HEK293 (cell line): ENCODE measurements at regions not wholly inside any gene's neighbourhood (a gene's known extent, or its start where the extent isn't known, plus 50 kb on each side); places are given as distances from the start of the nearest gene placed in this dataset.

ENCODE experiments used
- CTCF ChIA-PET: fragments of 350-600 bp; formaldehyde crosslinking; extraction: SDS; loops from one replicate; lab custom pipeline; 2021; ENCODE audit warnings: antibody characterized with exemption; lab: Yijun Ruan, JAX
- POLR2A ChIA-PET: fragments of 300-600 bp; formaldehyde crosslinking; extraction: SDS; loops from one replicate; lab custom pipeline; 2020; ENCODE audit warnings: antibody characterized with exemption, inconsistent platforms; lab: Yijun Ruan, JAX
- H3K27ac ChIP-seq: fragments of 200-500 bp; sonication (Bioruptor generic); 2 replicates; pipeline ENCODE4 v1.5.1; 2014; ENCODE audit warnings: low read depth, low read length, control low read depth, inconsistent platforms; ENCODE audit errors: extremely low read depth
- H3K36me3 ChIP-seq, 2 experiments: fragments of 200-500 bp in 1 of 2; sonication (Bioruptor generic) in 1 of 2; 1 replicate in 1 of 2; 2 replicates in 1 of 2; pipeline ENCODE4 v1.5.1; 2014 to 2017; ENCODE audit warnings: inconsistent platforms in 2 of 2, low read length in 2 of 2; ENCODE audit not compliant: control insufficient read depth in 2 of 2, insufficient read depth in 1 of 2
- H3K4me1 ChIP-seq: fragments of 200-500 bp; sonication (Bioruptor generic); 2 replicates; pipeline ENCODE4 v1.5.1; 2014; ENCODE audit warnings: mild to moderate bottlenecking, low read length, inconsistent platforms; ENCODE audit not compliant: control insufficient read depth, insufficient read depth
- H3K4me3 ChIP-seq: 2 replicates; pipeline ENCODE4 v1.5.1; 2011; ENCODE audit warnings: low read depth, mild to moderate bottlenecking, control low read depth, low read length, moderate library complexity
- H3K9me3 ChIP-seq: fragments of 200-500 bp; sonication (Bioruptor generic); 2 replicates; pipeline ENCODE4 v1.5.1; 2014; ENCODE audit warnings: low read depth, low read length, inconsistent platforms; ENCODE audit not compliant: control insufficient read depth, insufficient read depth
- EGR2 ChIP-seq: fragments of 450-650 bp; formaldehyde crosslinking; IDR thresholded peaks from 2 replicates; pipeline ENCODE4 v1.5.1; 2016; ENCODE audit warnings: low read depth, missing biosample characterization, missing genetic modification characterization
- GFI1B ChIP-seq: fragments of 450-650 bp; formaldehyde crosslinking; IDR thresholded peaks from 2 replicates; pipeline ENCODE4 v1.5.1; 2016; ENCODE audit warnings: missing biosample characterization, missing genetic modification characterization
- GLI2 ChIP-seq: fragments of 450-650 bp; formaldehyde crosslinking; IDR thresholded peaks from 2 replicates; pipeline ENCODE4; 2017; ENCODE audit warnings: missing biosample characterization, missing genetic modification characterization, low read depth, borderline replicate concordance
- HOXD13 ChIP-seq: sonication (generic); formaldehyde crosslinking; IDR thresholded peaks from 2 replicates; pipeline ENCODE4 v1.8.0; 2022; ENCODE audit warnings: missing genetic modification reagents, borderline replicate concordance
- MYNN ChIP-seq: fragments of 450-650 bp; formaldehyde crosslinking; IDR thresholded peaks from 2 replicates; pipeline ENCODE4 v1.5.1; 2016; ENCODE audit warnings: missing biosample characterization, missing genetic modification characterization, borderline replicate concordance
- SALL2 ChIP-seq: fragments of 450-650 bp; formaldehyde crosslinking; IDR thresholded peaks from 2 replicates; pipeline ENCODE4 v1.5.0; 2017; ENCODE audit warnings: missing biosample characterization, mild to moderate bottlenecking, missing genetic modification characterization, borderline replicate concordance
- SCRT1 ChIP-seq: fragments of 450-650 bp; formaldehyde crosslinking; IDR thresholded peaks from 2 replicates; pipeline ENCODE4 v1.5.1; 2016; ENCODE audit warnings: missing biosample characterization, missing genetic modification characterization, borderline replicate concordance
- SP3 ChIP-seq: fragments of 450-650 bp; formaldehyde crosslinking; IDR thresholded peaks from 2 replicates; pipeline ENCODE4 v1.5.1; 2016; ENCODE audit warnings: missing biosample characterization, missing genetic modification characterization
- ZBTB49 ChIP-seq: fragments of 450-650 bp; formaldehyde crosslinking; IDR thresholded peaks from 2 replicates; pipeline ENCODE4 v1.5.1; 2016; ENCODE audit warnings: missing biosample characterization, missing genetic modification characterization, low read depth
- ZNF155 ChIP-seq: fragments of 450-650 bp; formaldehyde crosslinking; IDR thresholded peaks from 2 replicates; pipeline ENCODE4 v1.5.1; 2016; ENCODE audit warnings: missing biosample characterization, missing genetic modification characterization
- ZNF211 ChIP-seq: fragments of 450-650 bp; formaldehyde crosslinking; IDR thresholded peaks from 2 replicates; pipeline ENCODE4 v1.5.1; 2016; ENCODE audit warnings: low read depth, missing biosample characterization, missing genetic modification characterization
- ZNF221 ChIP-seq: fragments of 450-650 bp; formaldehyde crosslinking; IDR thresholded peaks from 2 replicates; pipeline ENCODE4 v1.5.1; 2017; ENCODE audit warnings: missing biosample characterization, missing genetic modification characterization, borderline replicate concordance
- ZNF416 ChIP-seq: fragments of 450-650 bp; formaldehyde crosslinking; IDR thresholded peaks from 2 replicates; pipeline ENCODE4 v1.5.1; 2016; ENCODE audit warnings: missing biosample characterization, missing genetic modification characterization
- ZNF423 ChIP-seq: fragments of 450-650 bp; formaldehyde crosslinking; IDR thresholded peaks from 2 replicates; pipeline ENCODE4 v1.5.1; 2016; ENCODE audit warnings: missing biosample characterization, missing genetic modification characterization
- ZNF549 ChIP-seq: fragments of 450-650 bp; IDR thresholded peaks from 2 replicates; pipeline ENCODE4 v1.5.1; 2018; ENCODE audit warnings: missing biosample characterization, missing genetic modification characterization, mild to moderate bottlenecking, inconsistent platforms, moderate library complexity
- ZNF623 ChIP-seq: fragments of 450-650 bp; formaldehyde crosslinking; IDR thresholded peaks from 2 replicates; pipeline ENCODE4 v1.5.1; 2016; ENCODE audit warnings: missing biosample characterization, missing genetic modification characterization
- ZNF626 ChIP-seq: fragments of 450-650 bp; sonication (Bioruptor Pico); formaldehyde crosslinking; IDR thresholded peaks from 2 replicates; pipeline ENCODE4 v1.5.1; 2018; ENCODE audit warnings: missing biosample characterization, missing genetic modification characterization, inconsistent platforms
- ZNF654 ChIP-seq: fragments of 450-650 bp; formaldehyde crosslinking; IDR thresholded peaks from 2 replicates; pipeline ENCODE4 v1.5.1; 2016; ENCODE audit warnings: low read depth, missing biosample characterization, missing genetic modification characterization
- ZNF658 ChIP-seq: fragments of 450-650 bp; formaldehyde crosslinking; IDR thresholded peaks from 2 replicates; pipeline ENCODE4; 2016; ENCODE audit warnings: missing biosample characterization, missing genetic modification characterization
- ZNF664 ChIP-seq: fragments of 450-650 bp; formaldehyde crosslinking; IDR thresholded peaks from 2 replicates; pipeline ENCODE4 v1.5.1; 2016; ENCODE audit warnings: missing biosample characterization, missing genetic modification characterization
- ZNF670 ChIP-seq: fragments of 450-650 bp; formaldehyde crosslinking; IDR thresholded peaks from 2 replicates; pipeline ENCODE4 v1.5.1; 2016; ENCODE audit warnings: missing biosample characterization, missing genetic modification characterization, low read depth
- ZSCAN23 ChIP-seq: fragments of 450-650 bp; formaldehyde crosslinking; IDR thresholded peaks from 2 replicates; pipeline ENCODE4 v1.5.1; 2016; ENCODE audit warnings: missing biosample characterization, missing genetic modification characterization
- ZXDB ChIP-seq: fragments of 450-650 bp; formaldehyde crosslinking; IDR thresholded peaks from 2 replicates; pipeline ENCODE4 v1.5.1; 2016; ENCODE audit warnings: missing biosample characterization, missing genetic modification characterization

GRCh38 chr7:156220701-156221100 is 408.4 kb upstream of the SHH start:
- Histone ChIP-seq H3K4me1 (no peaks in the 10 kb centered on the region), H3K9me3 (no peaks in the 10 kb centered on the region), H3K36me3 (no peaks in the 10 kb centered on the region), H3K4me3 (no peak overlapping the region), H3K27ac (no peak overlapping the region)
- POLR2A ChIA-PET = no interaction called here
- CTCF ChIA-PET = no interaction called here
- TF ChIP-seq MYNN (tag by site-specific recombination) (no peak), ZBTB49 (tag by site-specific recombination) (no peak), HOXD13 (no peak), ZNF423 (tag by site-specific recombination) (no peak), ZSCAN23 (no peak), GFI1B (tag by site-specific recombination) (no peak), ZNF155 (tag by site-specific recombination) (no peak), ZXDB (tag by site-specific recombination) (no peak), SCRT1 (tag by site-specific recombination) (no peak), GLI2 (tag by site-specific recombination) (no peak), ZNF211 (tag by site-specific recombination) (no peak), ZNF658 (tag by site-specific recombination) (no peak), ZNF670 (no peak), ZNF416 (tag by site-specific recombination) (no peak), ZNF664 (no peak), EGR2 (tag by site-specific recombination) (no peak)

GRCh38 chr7:156220078-156220605 is 407.9 kb upstream of the SHH start:
- ChIA-PET POLR2A (no interaction called here), CTCF (no interaction called here)
- no peak overlapping the region for H3K4me3 ChIP-seq
- TF ChIP-seq ZNF623 (tag by site-specific recombination) (no peak), SALL2 (no peak), SP3 (tag by site-specific recombination) (no peak), ZNF549 (tag by site-specific recombination) (no peak), ZNF221 (tag by site-specific recombination) (no peak), ZNF654 (tag by site-specific recombination) (no peak), MYNN (tag by site-specific recombination) (no peak), ZNF626 (tag by site-specific recombination) (no peak)
- no peak overlapping the region for H3K27ac ChIP-seq
- no peaks in the 10 kb centered on the region for H3K36me3 ChIP-seq
- no peaks in the 10 kb centered on the region for H3K4me1 ChIP-seq
- no peaks in the 10 kb centered on the region for H3K9me3 ChIP-seq
